ENCODE measurements at regions not wholly inside any gene's neighbourhood (a gene's known extent, or its start where the extent isn't known, plus 50 kb on each side); places are given as distances from the start of the nearest gene placed in this dataset.

DNA sequence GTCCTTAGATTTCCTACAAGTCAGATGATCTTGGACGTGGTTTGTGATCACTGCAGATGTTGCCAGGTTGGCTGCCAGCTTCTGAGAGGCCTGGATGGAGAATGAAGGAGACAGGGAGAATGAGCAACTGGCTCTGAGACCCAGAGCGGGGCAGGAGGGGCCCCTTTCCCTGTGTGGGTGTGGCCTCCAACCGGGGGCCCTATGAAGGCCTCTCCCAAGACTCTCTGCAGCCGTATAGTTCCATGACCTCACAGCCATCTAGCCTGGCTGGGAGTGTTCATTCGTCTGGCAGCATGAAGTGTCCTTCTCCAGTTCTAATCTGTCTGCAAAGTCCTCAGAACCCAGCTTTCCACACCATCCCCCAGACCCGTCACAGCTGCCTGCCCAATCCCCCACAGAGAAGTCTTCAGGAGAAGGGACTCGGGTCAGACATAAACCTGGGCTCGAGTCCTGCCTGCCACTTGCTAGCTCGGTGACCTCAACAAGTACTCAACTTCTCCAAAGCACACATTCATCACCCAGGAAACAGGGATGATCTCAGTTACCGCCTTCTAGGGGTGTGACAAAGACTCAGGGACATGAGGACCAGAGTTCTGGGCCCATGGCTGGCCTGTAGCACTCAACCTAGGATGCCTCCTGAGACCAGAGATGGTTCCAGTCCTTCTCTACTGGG lies 122.6 kb downstream of the EDN3 start:
- no peak for TF ChIP-seq POLR2A (IDR thresholded peaks at IDR 0.05)
- TF ChIP-seq, protein P1, sequence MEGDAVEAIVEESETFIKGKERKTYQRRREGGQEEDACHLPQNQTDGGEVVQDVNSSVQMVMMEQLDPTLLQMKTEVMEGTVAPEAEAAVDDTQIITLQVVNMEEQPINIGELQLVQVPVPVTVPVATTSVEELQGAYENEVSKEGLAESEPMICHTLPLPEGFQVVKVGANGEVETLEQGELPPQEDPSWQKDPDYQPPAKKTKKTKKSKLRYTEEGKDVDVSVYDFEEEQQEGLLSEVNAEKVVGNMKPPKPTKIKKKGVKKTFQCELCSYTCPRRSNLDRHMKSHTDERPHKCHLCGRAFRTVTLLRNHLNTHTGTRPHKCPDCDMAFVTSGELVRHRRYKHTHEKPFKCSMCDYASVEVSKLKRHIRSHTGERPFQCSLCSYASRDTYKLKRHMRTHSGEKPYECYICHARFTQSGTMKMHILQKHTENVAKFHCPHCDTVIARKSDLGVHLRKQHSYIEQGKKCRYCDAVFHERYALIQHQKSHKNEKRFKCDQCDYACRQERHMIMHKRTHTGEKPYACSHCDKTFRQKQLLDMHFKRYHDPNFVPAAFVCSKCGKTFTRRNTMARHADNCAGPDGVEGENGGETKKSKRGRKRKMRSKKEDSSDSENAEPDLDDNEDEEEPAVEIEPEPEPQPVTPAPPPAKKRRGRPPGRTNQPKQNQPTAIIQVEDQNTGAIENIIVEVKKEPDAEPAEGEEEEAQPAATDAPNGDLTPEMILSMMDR (IDR thresholded peaks at IDR 0.05), result no peak
- no peak for TF ChIP-seq EP300 (IDR thresholded peaks at IDR 0.05)
